Vagina (tissue), 2 donors: ENCODE measurements at regions not wholly inside any gene's neighbourhood (a gene's known extent, or its start where the extent isn't known, plus 50 kb on each side); places are given as distances from the start of the nearest gene placed in this dataset.

Source experiments
- DNase-seq, 2 donors: peaks; one replicate each; pipeline ENCODE4 v3.0.0-alpha.2; 2017; ENCODE audit errors: extremely low spot score in 2 of 2
- H3K27ac ChIP-seq: fragments of 200-600 bp; sonication (generic); one replicate; pipeline ENCODE4 v1.5.1; 2019
- H3K27me3 ChIP-seq: fragments of 200-600 bp; sonication (generic); one replicate; pipeline ENCODE4 v1.5.1; 2019
- H3K36me3 ChIP-seq, 2 donors: fragments of 200-600 bp; sonication (generic); one replicate each; pipeline ENCODE4 v1.5.1; 2017 to 2019
- H3K4me1 ChIP-seq: fragments of 200-600 bp; sonication (generic); one replicate; pipeline ENCODE4 v1.5.1; 2019
- H3K4me3 ChIP-seq, 2 donors: fragments of 200-600 bp; sonication (generic); 1 replicate in 1 of 2; 2 replicates in 1 of 2; pipeline ENCODE4 v1.5.1; 2016 to 2019
- H3K9me3 ChIP-seq: fragments of 200-600 bp; sonication (generic); one replicate; pipeline ENCODE4 v1.5.1; 2019
- CTCF ChIP-seq, 3 experiments: fragments of 450-650 bp in 2 of 3; fragments of 200-600 bp in 1 of 3; sonication (generic) in 1 of 3; IDR thresholded peaks; one replicate each; pipeline ENCODE4 v1.5.1; 2017 to 2019; ENCODE audit warnings: antibody characterized with exemption in 3 of 3, mild to moderate bottlenecking in 2 of 3, moderate library complexity in 2 of 3
- POLR2A ChIP-seq, 2 donors: fragments of 450-650 bp; IDR thresholded peaks; one replicate each; pipeline ENCODE4 v1.6.1; 2017; ENCODE audit warnings: antibody characterized with exemption in 2 of 2, mild to moderate bottlenecking in 2 of 2, moderate library complexity in 2 of 2
- POLR2AphosphoS5 ChIP-seq, 2 donors: sonication (generic); formaldehyde crosslinking; IDR thresholded peaks; one replicate each; pipeline ENCODE4 v1.9.0; 2017; ENCODE audit warnings: antibody characterized with exemption in 2 of 2, mild to moderate bottlenecking in 2 of 2, low read depth in 1 of 2; ENCODE audit not compliant: insufficient read depth in 1 of 2
- intact Hi-C: fragments of 100-400 bp; cut with DNase I; formaldehyde crosslinking; loops from one replicate; pipeline ENCODE4 v1.15.1; 2023

DNA sequence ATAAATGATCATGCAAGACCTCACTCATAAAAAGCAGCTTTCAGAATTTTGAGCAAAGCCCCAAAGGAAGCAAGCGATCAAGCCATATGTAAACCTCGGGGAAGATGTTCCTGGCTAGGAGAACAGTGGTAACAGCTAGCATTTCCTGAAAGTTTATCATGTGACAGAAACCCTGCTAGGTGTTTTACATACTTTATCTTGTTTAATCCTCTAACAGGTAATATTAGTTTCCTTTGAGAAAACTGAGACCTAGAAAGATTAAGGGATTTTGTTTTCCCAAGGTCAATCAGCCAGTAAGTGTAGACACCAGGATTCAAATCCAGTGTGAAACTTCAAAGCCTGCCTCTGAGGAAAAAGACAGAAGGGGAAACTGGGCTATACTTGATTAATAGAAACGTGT is 362.4 kb upstream of the MAF start:
- H3K4me1 ChIP-seq, result no peaks in the 10 kb centered on the region
- H3K27ac ChIP-seq, result no peak overlapping the region
- no peak overlapping the region for H3K4me3 ChIP-seq
- no peak for DNase-seq
- TF ChIP-seq POLR2AphosphoS5 (IDR thresholded peaks at IDR 0.05; ENCODE audit: insufficient read depth in 1 of 2, low read depth in 1 of 2) (no peak), POLR2A (IDR thresholded peaks at IDR 0.05) (no peak), CTCF (IDR thresholded peaks at IDR 0.05) (no peak)
- H3K9me3 ChIP-seq, result no peaks in the 10 kb centered on the region
- intact Hi-C loops, result no loop called here
- H3K36me3 ChIP-seq, result no peaks in the 10 kb centered on the region
- no peaks in the 10 kb centered on the region for H3K27me3 ChIP-seq

DNA sequence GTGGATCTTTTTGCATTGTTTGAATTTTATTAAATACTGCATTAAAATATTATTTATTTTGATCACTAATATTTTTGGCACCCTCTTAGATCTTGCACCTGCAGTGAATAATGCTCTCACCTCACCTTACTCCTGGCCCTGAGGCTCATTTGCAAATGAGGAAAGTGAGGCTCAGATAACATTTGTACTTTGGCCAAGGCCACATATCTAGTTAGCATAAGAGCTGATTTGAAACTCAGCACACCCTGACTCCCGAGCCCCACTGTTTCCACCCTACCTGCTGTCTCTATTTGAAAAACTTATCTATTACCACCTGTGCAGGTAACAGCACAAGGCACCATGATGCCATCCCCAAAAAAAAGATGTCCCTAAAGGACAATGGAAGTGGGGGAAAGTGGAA is 358.7 kb upstream of the MAF start:
- H3K27ac ChIP-seq, result no peak overlapping the region
- TF ChIP-seq CTCF (IDR thresholded peaks at IDR 0.05) (no peak), POLR2AphosphoS5 (IDR thresholded peaks at IDR 0.05; ENCODE audit: insufficient read depth in 1 of 2, low read depth in 1 of 2) (no peak), POLR2A (IDR thresholded peaks at IDR 0.05) (no peak)

GRCh38 chr16:79954921-79955705 is 354.6 kb upstream of the MAF start:
- no peak for DNase-seq
- Histone ChIP-seq H3K27ac (no peak overlapping the region), H3K4me1 (no peaks in the 10 kb centered on the region), H3K27me3 (no peaks in the 10 kb centered on the region), H3K4me3 (no peak overlapping the region), H3K36me3 (no peaks in the 10 kb centered on the region), H3K9me3 (no peaks in the 10 kb centered on the region)
- intact Hi-C loops, result no loop called here
- TF ChIP-seq POLR2AphosphoS5 (IDR thresholded peaks at IDR 0.05; ENCODE audit: insufficient read depth in 1 of 2, low read depth in 1 of 2) (no peak), POLR2A (IDR thresholded peaks at IDR 0.05) (no peak), CTCF (IDR thresholded peaks at IDR 0.05) (no peak)

More for the DNA sequence above, 358.7 kb upstream of the MAF start:
- Histone ChIP-seq H3K36me3 (no peaks in the 10 kb centered on the region), H3K4me1 (no peaks in the 10 kb centered on the region), H3K27me3 (no peaks in the 10 kb centered on the region), H3K9me3 (no peaks in the 10 kb centered on the region), H3K4me3 (no peak overlapping the region)
- intact Hi-C loops, result no loop called here
- no peak for DNase-seq

GRCh38 chr16:79950932-79951719 is 350.6 kb upstream of the MAF start:
- Histone ChIP-seq H3K27ac (no peak overlapping the region), H3K36me3 (no peaks in the 10 kb centered on the region), H3K4me3 (no peak overlapping the region), H3K4me1 (no peaks in the 10 kb centered on the region), H3K27me3 (no peaks in the 10 kb centered on the region), H3K9me3 (no peaks in the 10 kb centered on the region)
- intact Hi-C loops, result no loop called here
- DNase-seq, result no peak
- no peak for TF ChIP-seq POLR2A (IDR thresholded peaks at IDR 0.05)
- TF ChIP-seq POLR2AphosphoS5 (IDR thresholded peaks at IDR 0.05; ENCODE audit: insufficient read depth in 1 of 2, low read depth in 1 of 2), result no peak
- TF ChIP-seq CTCF (IDR thresholded peaks at IDR 0.05), result no peak

GRCh38 chr16:79949417-79949816 is 348.9 kb upstream of the MAF start:
- Histone ChIP-seq H3K27me3 (no peaks in the 10 kb centered on the region), H3K27ac (no peak overlapping the region), H3K36me3 (no peaks in the 10 kb centered on the region), H3K9me3 (no peaks in the 10 kb centered on the region), H3K4me3 (no peak overlapping the region), H3K4me1 (no peaks in the 10 kb centered on the region)
- no peak for DNase-seq
- intact Hi-C loops, result no loop called here
- TF ChIP-seq CTCF (IDR thresholded peaks at IDR 0.05) (no peak), POLR2AphosphoS5 (IDR thresholded peaks at IDR 0.05; ENCODE audit: insufficient read depth in 1 of 2, low read depth in 1 of 2) (no peak), POLR2A (IDR thresholded peaks at IDR 0.05) (no peak)
